GM23338 (cell line): ENCODE measurements at regions not wholly inside any gene's neighbourhood (a gene's known extent, or its start where the extent isn't known, plus 50 kb on each side); places are given as distances from the start of the nearest gene placed in this dataset.

Source experiments
- CREB1 ChIP-seq: fragments of 250-450 bp; sonication (Bioruptor Pico); IDR thresholded peaks from 2 replicates; pipeline ENCODE4 v1.5.0; 2020; ENCODE audit warnings: low read depth, mild to moderate bottlenecking, moderate library complexity
- EZH2 ChIP-seq: fragments of 200-600 bp; sonication (generic); IDR thresholded peaks from one replicate; pipeline ENCODE4 v1.8.0; 2017; ENCODE audit warnings: antibody characterized with exemption, mild to moderate bottlenecking, low read depth; ENCODE audit not compliant: unreplicated experiment
- EZH2phosphoT487 ChIP-seq: fragments of 200-600 bp; sonication (generic); IDR thresholded peaks from one replicate; pipeline ENCODE4 v1.8.1; 2018; ENCODE audit warnings: antibody characterized with exemption; ENCODE audit not compliant: unreplicated experiment
- NANOG ChIP-seq: IDR thresholded peaks from 2 replicates; pipeline ENCODE4 v1.6.1; 2016; ENCODE audit warnings: antibody characterized with exemption, borderline replicate concordance
- ZNF331 ChIP-seq: fragments of 250-450 bp; sonication (Bioruptor Pico); IDR thresholded peaks from 2 replicates; pipeline ENCODE4 v1.5.0; 2020; ENCODE audit warnings: low read depth, mild to moderate bottlenecking, moderate library complexity
- TF ChIP-seq, protein P1 (sequence below), 2 experiments: fragments of 200-600 bp in 1 of 2; sonication (generic) in 1 of 2; conservative IDR thresholded peaks; 2 replicates each; pipeline versions ENCODE4 v1.5.1 to v1.6.1; 2016 to 2017; ENCODE audit warnings: antibody characterized with exemption in 2 of 2, low read depth in 2 of 2, mild to moderate bottlenecking in 2 of 2, moderate library complexity in 1 of 2
- TF ChIP-seq, protein P2 (sequence below): IDR thresholded peaks from one replicate; pipeline ENCODE4 v1.6.1; 2018; ENCODE audit warnings: antibody characterized with exemption; ENCODE audit not compliant: unreplicated experiment

DNA sequence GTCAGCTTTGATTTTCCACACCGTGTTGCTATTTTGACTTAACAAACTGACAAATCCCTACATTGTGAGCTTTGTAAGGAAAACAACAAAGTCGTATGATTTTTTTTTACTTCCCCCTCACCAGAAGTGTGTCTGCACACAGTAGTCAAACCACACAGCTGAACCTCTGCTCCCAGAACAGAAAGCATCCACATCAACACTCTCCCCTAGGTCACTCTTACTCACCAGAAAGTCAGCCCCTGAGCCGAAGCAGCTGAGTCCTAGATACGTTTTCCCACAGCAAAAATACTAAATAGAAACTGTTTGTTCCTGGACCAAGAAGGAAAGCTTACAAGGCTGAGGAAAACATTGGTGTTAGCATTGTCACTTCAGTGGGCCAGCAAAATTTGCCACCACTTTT lies 305.7 kb downstream of the DHX15 start:
- TF ChIP-seq, protein P1, sequence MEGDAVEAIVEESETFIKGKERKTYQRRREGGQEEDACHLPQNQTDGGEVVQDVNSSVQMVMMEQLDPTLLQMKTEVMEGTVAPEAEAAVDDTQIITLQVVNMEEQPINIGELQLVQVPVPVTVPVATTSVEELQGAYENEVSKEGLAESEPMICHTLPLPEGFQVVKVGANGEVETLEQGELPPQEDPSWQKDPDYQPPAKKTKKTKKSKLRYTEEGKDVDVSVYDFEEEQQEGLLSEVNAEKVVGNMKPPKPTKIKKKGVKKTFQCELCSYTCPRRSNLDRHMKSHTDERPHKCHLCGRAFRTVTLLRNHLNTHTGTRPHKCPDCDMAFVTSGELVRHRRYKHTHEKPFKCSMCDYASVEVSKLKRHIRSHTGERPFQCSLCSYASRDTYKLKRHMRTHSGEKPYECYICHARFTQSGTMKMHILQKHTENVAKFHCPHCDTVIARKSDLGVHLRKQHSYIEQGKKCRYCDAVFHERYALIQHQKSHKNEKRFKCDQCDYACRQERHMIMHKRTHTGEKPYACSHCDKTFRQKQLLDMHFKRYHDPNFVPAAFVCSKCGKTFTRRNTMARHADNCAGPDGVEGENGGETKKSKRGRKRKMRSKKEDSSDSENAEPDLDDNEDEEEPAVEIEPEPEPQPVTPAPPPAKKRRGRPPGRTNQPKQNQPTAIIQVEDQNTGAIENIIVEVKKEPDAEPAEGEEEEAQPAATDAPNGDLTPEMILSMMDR (conservative IDR thresholded peaks at IDR 0.05; ENCODE audit: low read depth in 2 of 2) = no peak
- TF ChIP-seq EZH2 (no peak), CREB1 (CRISPR knock-in tag) (no peak), NANOG (no peak), ZNF331 (no peak), EZH2phosphoT487 (no peak)
- TF ChIP-seq, protein P2, sequence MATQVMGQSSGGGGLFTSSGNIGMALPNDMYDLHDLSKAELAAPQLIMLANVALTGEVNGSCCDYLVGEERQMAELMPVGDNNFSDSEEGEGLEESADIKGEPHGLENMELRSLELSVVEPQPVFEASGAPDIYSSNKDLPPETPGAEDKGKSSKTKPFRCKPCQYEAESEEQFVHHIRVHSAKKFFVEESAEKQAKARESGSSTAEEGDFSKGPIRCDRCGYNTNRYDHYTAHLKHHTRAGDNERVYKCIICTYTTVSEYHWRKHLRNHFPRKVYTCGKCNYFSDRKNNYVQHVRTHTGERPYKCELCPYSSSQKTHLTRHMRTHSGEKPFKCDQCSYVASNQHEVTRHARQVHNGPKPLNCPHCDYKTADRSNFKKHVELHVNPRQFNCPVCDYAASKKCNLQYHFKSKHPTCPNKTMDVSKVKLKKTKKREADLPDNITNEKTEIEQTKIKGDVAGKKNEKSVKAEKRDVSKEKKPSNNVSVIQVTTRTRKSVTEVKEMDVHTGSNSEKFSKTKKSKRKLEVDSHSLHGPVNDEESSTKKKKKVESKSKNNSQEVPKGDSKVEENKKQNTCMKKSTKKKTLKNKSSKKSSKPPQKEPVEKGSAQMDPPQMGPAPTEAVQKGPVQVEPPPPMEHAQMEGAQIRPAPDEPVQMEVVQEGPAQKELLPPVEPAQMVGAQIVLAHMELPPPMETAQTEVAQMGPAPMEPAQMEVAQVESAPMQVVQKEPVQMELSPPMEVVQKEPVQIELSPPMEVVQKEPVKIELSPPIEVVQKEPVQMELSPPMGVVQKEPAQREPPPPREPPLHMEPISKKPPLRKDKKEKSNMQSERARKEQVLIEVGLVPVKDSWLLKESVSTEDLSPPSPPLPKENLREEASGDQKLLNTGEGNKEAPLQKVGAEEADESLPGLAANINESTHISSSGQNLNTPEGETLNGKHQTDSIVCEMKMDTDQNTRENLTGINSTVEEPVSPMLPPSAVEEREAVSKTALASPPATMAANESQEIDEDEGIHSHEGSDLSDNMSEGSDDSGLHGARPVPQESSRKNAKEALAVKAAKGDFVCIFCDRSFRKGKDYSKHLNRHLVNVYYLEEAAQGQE = no peak
